ENCODE measurements at regions not wholly inside any gene's neighbourhood (a gene's known extent, or its start where the extent isn't known, plus 50 kb on each side); places are given as distances from the start of the nearest gene placed in this dataset.

GRCh38 chr1:208556461-208556860 lies 312.3 kb upstream of the PLXNA2 start:
- no peak overlapping the region for H3K4me3 ChIP-seq (ENCODE audit: low read depth, low read length)
- TF ChIP-seq CTCF (conservative IDR thresholded peaks at IDR 0.05; ENCODE audit: low read depth, low read length): no peak
- DNase-seq (ENCODE audit: low read depth): no peak

GRCh38 chr1:208557046-208557722 lies 313.0 kb upstream of the PLXNA2 start:
- TF ChIP-seq CTCF (conservative IDR thresholded peaks at IDR 0.05; ENCODE audit: low read depth, low read length): no peak
- DNase-seq (ENCODE audit: low read depth): no peak

GRCh38 chr1:208557723-208558094 lies 313.5 kb upstream of the PLXNA2 start:
- no peak for DNase-seq (ENCODE audit: low read depth)
- TF ChIP-seq CTCF (conservative IDR thresholded peaks at IDR 0.05; ENCODE audit: low read depth, low read length): no peak
- H3K4me3 ChIP-seq (ENCODE audit: low read depth, low read length): no peak overlapping the region

More at GRCh38 chr1:208557046-208557722, 313.0 kb upstream of the PLXNA2 start:
- H3K4me3 ChIP-seq (ENCODE audit: low read depth, low read length): no peak overlapping the region

GRCh38 chr1:208559597-208560329 lies 315.6 kb upstream of the PLXNA2 start:
- H3K4me3 ChIP-seq (ENCODE audit: low read depth, low read length): no peak overlapping the region
- no peak for TF ChIP-seq CTCF (conservative IDR thresholded peaks at IDR 0.05; ENCODE audit: low read depth, low read length)

GRCh38 chr1:208562151-208562960 lies 318.2 kb upstream of the PLXNA2 start:
- no peak for DNase-seq (ENCODE audit: low read depth)
- no peak for TF ChIP-seq CTCF (conservative IDR thresholded peaks at IDR 0.05; ENCODE audit: low read depth, low read length)
- H3K4me3 ChIP-seq (ENCODE audit: low read depth, low read length): no peak overlapping the region

More at GRCh38 chr1:208559597-208560329, 315.6 kb upstream of the PLXNA2 start:
- no peak for DNase-seq (ENCODE audit: low read depth)

GRCh38 chr1:208564466-208564865 lies 320.3 kb upstream of the PLXNA2 start:
- no peak for DNase-seq (ENCODE audit: low read depth)
- H3K4me3 ChIP-seq (ENCODE audit: low read depth, low read length): no peak overlapping the region
- no peak for TF ChIP-seq CTCF (conservative IDR thresholded peaks at IDR 0.05; ENCODE audit: low read depth, low read length)
